Caco-2 (cell line): ENCODE measurements at regions not wholly inside any gene's neighbourhood (a gene's known extent, or its start where the extent isn't known, plus 50 kb on each side); places are given as distances from the start of the nearest gene placed in this dataset.

ENCODE experiments used
- BruUV-seq: library from RNA; stranded (reverse); fragments of 400-500 nt; replicated peaks from 2 replicates; lab custom pipeline; 2021; lab: Mats Ljungman, UMichigan
- CTCF ChIA-PET: fragments of 300-600 bp; sonication (Branson Sonifier 250); formaldehyde crosslinking; loops from one replicate; lab custom pipeline; 2022; ENCODE audit warnings: antibody characterized with exemption; lab: Charles Lee
- POLR2A ChIA-PET: fragments of 300-600 bp; sonication (Branson Sonifier 250); formaldehyde crosslinking; loops from one replicate; lab custom pipeline; 2022; ENCODE audit warnings: antibody characterized with exemption; lab: Charles Lee
- DNase-seq, 2 experiments: peaks; one replicate each; pipeline versions ENCODE4 v3.0.0 to v3.0.0-alpha.2; 2020 to 2022
- H3K27me3 ChIP-seq: replicated peaks from 2 replicates; pipeline ENCODE4 v1.6.0; 2011; ENCODE audit warnings: low read length; ENCODE audit not compliant: control insufficient read depth, insufficient read depth
- H3K36me3 ChIP-seq: 2 replicates; pipeline ENCODE4 v1.5.1; 2011; ENCODE audit warnings: low read length; ENCODE audit not compliant: control insufficient read depth, insufficient read depth
- H3K4me1 ChIP-seq: fragments of 250-450 bp; sonication (Bioruptor Pico); 2 replicates; pipeline ENCODE4 v1.5.1; 2020; ENCODE audit warnings: mild to moderate bottlenecking
- H3K4me3 ChIP-seq: 2 replicates; pipeline ENCODE4 v1.5.1; 2011; ENCODE audit warnings: low read depth, mild to moderate bottlenecking, control low read depth, low read length
- H3K9me3 ChIP-seq: fragments of 250-450 bp; sonication (Bioruptor Pico); 2 replicates; pipeline ENCODE4 v1.5.1; 2020; ENCODE audit warnings: mild to moderate bottlenecking, moderate library complexity
- H3K27ac Mint-ChIP-seq: one replicate; pipeline ENCODE4 v1.8.0; 2022; ENCODE audit warnings: mixed read lengths; ENCODE audit not compliant: unreplicated experiment
- H3K27me3 Mint-ChIP-seq: one replicate; pipeline ENCODE4 v1.8.0; 2022; ENCODE audit warnings: mixed read lengths; ENCODE audit not compliant: insufficient read depth, unreplicated experiment
- H3K36me3 Mint-ChIP-seq: one replicate; pipeline ENCODE4 v1.8.0; 2022; ENCODE audit warnings: mild to moderate bottlenecking, mixed read lengths; ENCODE audit not compliant: insufficient read depth, unreplicated experiment
- H3K4me1 Mint-ChIP-seq: one replicate; pipeline ENCODE4 v1.8.0; 2022; ENCODE audit warnings: low read depth, mixed read lengths; ENCODE audit not compliant: unreplicated experiment
- H3K4me3 Mint-ChIP-seq: one replicate; pipeline ENCODE4 v1.8.0; 2022; ENCODE audit warnings: mild to moderate bottlenecking, moderate library complexity, mixed read lengths; ENCODE audit not compliant: unreplicated experiment
- H3K9me3 Mint-ChIP-seq: one replicate; pipeline ENCODE4 v1.8.0; 2022; ENCODE audit warnings: mixed read lengths; ENCODE audit not compliant: unreplicated experiment
- intact Hi-C: fragments of 100-400 bp; cut with micrococcal nuclease; formaldehyde crosslinking; loops from one replicate; pipeline ENCODE4 v1.10.0; 2022; ENCODE audit not compliant: unreplicated experiment
- TF ChIP-seq, protein P1 (sequence below), 2 experiments: fragments of 200-600 bp in 1 of 2; IDR thresholded peaks; 1 replicate in 1 of 2; 2 replicates in 1 of 2; pipeline versions ENCODE4 v1.5.1 to v1.8.0; 2011 to 2022; ENCODE audit warnings: antibody characterized with exemption in 1 of 2, control low read depth in 1 of 2, inconsistent platforms in 1 of 2, low read depth in 1 of 2, low read length in 1 of 2, mild to moderate bottlenecking in 1 of 2, moderate library complexity in 1 of 2; ENCODE audit not compliant: insufficient read depth in 1 of 2, severe bottlenecking in 1 of 2, unreplicated experiment in 1 of 2

DNA sequence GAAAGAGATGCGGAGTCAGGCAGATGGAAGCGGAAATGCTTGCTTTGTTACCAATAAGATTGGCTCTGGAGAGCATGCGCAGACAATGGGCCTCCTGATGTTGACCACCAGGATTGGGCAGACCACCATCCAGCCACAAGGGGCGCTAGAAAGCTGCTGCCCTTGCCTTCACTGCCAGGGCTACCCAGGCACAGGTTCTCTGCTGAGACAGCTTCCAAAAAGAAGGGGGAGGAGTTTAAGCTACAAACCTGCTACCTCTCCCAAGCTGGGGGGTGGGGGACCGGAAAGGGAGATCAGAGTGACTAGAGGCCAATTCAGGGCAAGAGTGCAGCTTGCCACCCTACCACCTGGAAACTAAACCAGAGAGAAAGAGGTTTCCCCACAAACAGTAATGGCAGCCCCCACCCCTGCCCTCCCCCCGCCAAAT, 369.7 kb downstream of the RRAGC start:
- ChIA-PET POLR2A (no interaction called here), CTCF (no interaction called here)
- H3K4me3 Mint-ChIP-seq = no peak overlapping the region
- H3K36me3 Mint-ChIP-seq = no peaks in the 10 kb centered on the region
- H3K27me3 ChIP-seq = no peaks in the 10 kb centered on the region
- peak; percentile 30 to 42 for DNase-seq
- BruUV-seq = no TSS peak
- peaks cover 14% of the 10 kb centered on the region for H3K27me3 Mint-ChIP-seq
- H3K36me3 ChIP-seq = no peaks in the 10 kb centered on the region
- H3K4me3 ChIP-seq = no peak overlapping the region
- no peak overlapping the region for H3K27ac Mint-ChIP-seq
- no peaks in the 10 kb centered on the region for H3K4me1 Mint-ChIP-seq
- no peaks in the 10 kb centered on the region for H3K9me3 Mint-ChIP-seq
- TF ChIP-seq, protein P1, sequence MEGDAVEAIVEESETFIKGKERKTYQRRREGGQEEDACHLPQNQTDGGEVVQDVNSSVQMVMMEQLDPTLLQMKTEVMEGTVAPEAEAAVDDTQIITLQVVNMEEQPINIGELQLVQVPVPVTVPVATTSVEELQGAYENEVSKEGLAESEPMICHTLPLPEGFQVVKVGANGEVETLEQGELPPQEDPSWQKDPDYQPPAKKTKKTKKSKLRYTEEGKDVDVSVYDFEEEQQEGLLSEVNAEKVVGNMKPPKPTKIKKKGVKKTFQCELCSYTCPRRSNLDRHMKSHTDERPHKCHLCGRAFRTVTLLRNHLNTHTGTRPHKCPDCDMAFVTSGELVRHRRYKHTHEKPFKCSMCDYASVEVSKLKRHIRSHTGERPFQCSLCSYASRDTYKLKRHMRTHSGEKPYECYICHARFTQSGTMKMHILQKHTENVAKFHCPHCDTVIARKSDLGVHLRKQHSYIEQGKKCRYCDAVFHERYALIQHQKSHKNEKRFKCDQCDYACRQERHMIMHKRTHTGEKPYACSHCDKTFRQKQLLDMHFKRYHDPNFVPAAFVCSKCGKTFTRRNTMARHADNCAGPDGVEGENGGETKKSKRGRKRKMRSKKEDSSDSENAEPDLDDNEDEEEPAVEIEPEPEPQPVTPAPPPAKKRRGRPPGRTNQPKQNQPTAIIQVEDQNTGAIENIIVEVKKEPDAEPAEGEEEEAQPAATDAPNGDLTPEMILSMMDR (IDR thresholded peaks at IDR 0.05; ENCODE audit: insufficient read depth in 1 of 2, low read depth in 1 of 2, low read length in 1 of 2, severe bottlenecking in 1 of 2, unreplicated experiment in 1 of 2) = peak; percentile 39 to 53
- no peaks in the 10 kb centered on the region for H3K9me3 ChIP-seq
- H3K4me1 ChIP-seq = no peaks in the 10 kb centered on the region
- intact Hi-C loops = no loop called here

DNA sequence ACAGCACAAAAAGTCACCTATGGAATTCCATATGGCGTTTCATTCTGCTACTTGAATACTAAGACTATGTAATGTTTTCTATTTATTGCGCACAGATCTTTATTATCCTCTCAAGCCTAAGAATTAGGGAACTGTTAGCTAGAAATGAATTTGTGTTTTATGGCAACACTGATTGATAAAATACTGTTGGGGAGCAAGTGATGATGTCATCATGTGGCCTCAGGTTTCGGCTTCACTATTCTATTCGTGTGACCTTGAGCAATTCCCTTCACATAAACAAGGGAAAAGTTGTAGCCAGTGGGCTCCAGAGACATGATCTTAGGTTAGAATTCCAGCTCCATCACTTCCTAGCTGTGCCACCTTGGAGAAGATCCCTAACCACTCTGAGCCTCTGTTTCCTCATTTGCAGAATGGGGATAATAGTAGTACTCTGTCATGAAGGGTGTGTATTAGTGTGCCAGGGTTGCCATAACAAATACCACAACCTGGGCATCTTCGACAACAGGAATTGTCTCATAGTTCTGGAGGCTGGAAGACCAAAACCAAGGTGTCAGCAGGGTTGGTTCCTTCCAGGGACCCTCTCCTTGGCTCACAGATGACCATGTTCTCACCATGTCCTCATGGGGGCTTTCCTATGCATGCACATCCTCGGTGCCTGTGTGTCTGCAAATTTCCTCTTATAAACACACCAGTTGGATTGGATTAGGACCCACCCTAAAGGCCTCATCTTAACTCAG, 371.2 kb downstream of the RRAGC start:
- H3K9me3 ChIP-seq = no peaks in the 10 kb centered on the region
- H3K9me3 Mint-ChIP-seq = no peaks in the 10 kb centered on the region
- H3K4me3 ChIP-seq = no peak overlapping the region
- TF ChIP-seq, protein P1 (IDR thresholded peaks at IDR 0.05; ENCODE audit: insufficient read depth in 1 of 2, low read depth in 1 of 2, low read length in 1 of 2, severe bottlenecking in 1 of 2, unreplicated experiment in 1 of 2) = no peak
- H3K27ac Mint-ChIP-seq = no peak overlapping the region
- H3K27me3 ChIP-seq = no peaks in the 10 kb centered on the region
- intact Hi-C loops = no loop called here
- H3K4me1 Mint-ChIP-seq = no peaks in the 10 kb centered on the region
- DNase-seq = no peak
- ChIA-PET POLR2A (no interaction called here), CTCF (no interaction called here)
- H3K27me3 Mint-ChIP-seq = peaks cover 18% of the 10 kb centered on the region
- no peak overlapping the region for H3K4me3 Mint-ChIP-seq
- H3K36me3 ChIP-seq = no peaks in the 10 kb centered on the region
- no peaks in the 10 kb centered on the region for H3K36me3 Mint-ChIP-seq
- H3K4me1 ChIP-seq = no peaks in the 10 kb centered on the region
- BruUV-seq = no TSS peak

DNA sequence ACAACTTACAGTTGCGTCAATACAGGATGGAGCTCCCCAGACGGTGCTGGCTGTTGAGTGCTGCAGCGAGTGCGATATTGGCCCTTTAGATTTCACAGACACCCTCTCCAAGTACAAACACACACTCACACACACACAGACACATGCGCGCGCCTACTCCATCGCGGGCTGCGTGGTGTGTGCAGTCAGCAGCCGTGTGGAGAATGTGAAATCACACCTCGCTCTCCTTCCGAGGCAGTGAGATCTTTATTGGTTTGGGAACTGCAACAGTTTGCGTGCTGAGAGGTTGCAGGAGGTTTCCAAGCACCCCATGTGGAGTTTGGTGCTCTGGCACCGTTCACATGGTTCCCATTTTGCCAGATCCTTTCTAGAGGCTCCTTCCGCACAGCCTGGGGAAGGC, 372.2 kb downstream of the RRAGC start:
- Histone ChIP-seq H3K4me3 (no peak overlapping the region), H3K4me1 (no peaks in the 10 kb centered on the region), H3K9me3 (no peaks in the 10 kb centered on the region), H3K36me3 (no peaks in the 10 kb centered on the region), H3K27me3 (no peaks in the 10 kb centered on the region)
- no peak overlapping the region for H3K27ac Mint-ChIP-seq
- DNase-seq = no peak
- BruUV-seq = no TSS peak
- ChIA-PET CTCF (no interaction called here), POLR2A (no interaction called here)
- H3K4me3 Mint-ChIP-seq = no peak overlapping the region
- H3K27me3 Mint-ChIP-seq = peaks cover 18% of the 10 kb centered on the region
- TF ChIP-seq, protein P1 (IDR thresholded peaks at IDR 0.05; ENCODE audit: insufficient read depth in 1 of 2, low read depth in 1 of 2, low read length in 1 of 2, severe bottlenecking in 1 of 2, unreplicated experiment in 1 of 2) = no peak
- intact Hi-C loops = no loop called here
- no peaks in the 10 kb centered on the region for H3K4me1 Mint-ChIP-seq
- no peaks in the 10 kb centered on the region for H3K36me3 Mint-ChIP-seq
- no peaks in the 10 kb centered on the region for H3K9me3 Mint-ChIP-seq
